DND-41 (cell line): ENCODE measurements at regions not wholly inside any gene's neighbourhood (a gene's known extent, or its start where the extent isn't known, plus 50 kb on each side); places are given as distances from the start of the nearest gene placed in this dataset.

Experiments
- ATAC-seq: fragments of 200-7000 bp; cut with Tn5 transposase; 3 replicates; pipeline ENCODE4 v1.9.1; 2021; ENCODE audit warnings: low read depth; ENCODE audit not compliant: insufficient read depth
- DNase-seq: peaks from one replicate; pipeline ENCODE4 v3.0.0-alpha.2; 2020
- H2AFZ ChIP-seq: 2 replicates; pipeline ENCODE4 v1.6.0; 2012; ENCODE audit warnings: low read depth, low read length
- H3K27ac ChIP-seq: 2 replicates; pipeline ENCODE4 v1.5.1; 2012; ENCODE audit warnings: low read length, inconsistent platforms
- H3K27me3 ChIP-seq: fragments of 200-600 bp; sonication (generic); 2 replicates; pipeline ENCODE4 v1.6.0; 2012; ENCODE audit warnings: low read length, mild to moderate bottlenecking, inconsistent platforms; ENCODE audit not compliant: insufficient read depth, poor library complexity
- H3K36me3 ChIP-seq: 2 replicates; pipeline ENCODE4 v1.5.1; 2012; ENCODE audit warnings: low read length, inconsistent platforms; ENCODE audit not compliant: insufficient read depth
- H3K4me1 ChIP-seq: 2 replicates; pipeline ENCODE4 v1.5.1; 2012; ENCODE audit warnings: mild to moderate bottlenecking, low read length; ENCODE audit not compliant: insufficient read depth
- H3K4me2 ChIP-seq: 2 replicates; pipeline ENCODE4 v1.6.0; 2012; ENCODE audit warnings: mild to moderate bottlenecking, moderate library complexity, low read length, inconsistent platforms; ENCODE audit not compliant: insufficient read depth
- H3K4me3 ChIP-seq, 2 experiments: fragments of 200-600 bp in 1 of 2; shearing (Covaris generic) in 1 of 2; 2 replicates each; pipeline ENCODE4 v1.5.1; 2012 to 2016; ENCODE audit warnings: inconsistent platforms in 2 of 2, low read length in 2 of 2, mild to moderate bottlenecking in 2 of 2, low read depth in 1 of 2, moderate library complexity in 1 of 2
- H3K79me2 ChIP-seq: 2 replicates; pipeline ENCODE4 v1.6.0; 2012; ENCODE audit warnings: low read length, inconsistent platforms; ENCODE audit not compliant: insufficient read depth
- H3K9ac ChIP-seq: 2 replicates; pipeline ENCODE4 v1.6.0; 2012; ENCODE audit warnings: low read depth, mild to moderate bottlenecking, inconsistent platforms, low read length, moderate library complexity
- H3K9me3 ChIP-seq: 2 replicates; pipeline ENCODE4 v1.5.1; 2012; ENCODE audit warnings: low read length, moderate library complexity, mild to moderate bottlenecking, inconsistent platforms; ENCODE audit not compliant: insufficient read depth, severe bottlenecking
- H4K20me1 ChIP-seq: 2 replicates; pipeline ENCODE4 v1.6.0; 2012; ENCODE audit warnings: low read length; ENCODE audit not compliant: insufficient read depth
- CTCF ChIP-seq: IDR thresholded peaks from 2 replicates; pipeline ENCODE4 v1.5.1; 2012; ENCODE audit warnings: borderline replicate concordance, low read length, moderate library complexity, mild to moderate bottlenecking; ENCODE audit not compliant: poor library complexity, severe bottlenecking; ENCODE audit errors: extremely low read depth
- EZH2 ChIP-seq: IDR thresholded peaks from 3 replicates; pipeline ENCODE4 v1.6.1; 2012; ENCODE audit warnings: borderline replicate concordance, low read depth, mild to moderate bottlenecking, moderate library complexity, low read length, inconsistent platforms; ENCODE audit not compliant: severe bottlenecking

GRCh38 chr15:45743426-45744235, 108.8 kb downstream of the SQOR start:
- Histone ChIP-seq H3K9me3 (no peaks in the 10 kb centered on the region), H3K4me2 (no peak overlapping the region)
- no peak for TF ChIP-seq CTCF

GRCh38 chr15:45744236-45744589, 109.4 kb downstream of the SQOR start:
- Histone ChIP-seq H3K9ac (no peak overlapping the region), H3K9me3 (no peaks in the 10 kb centered on the region), H4K20me1 (no peaks in the 10 kb centered on the region), H3K4me2 (no peak overlapping the region), H3K36me3 (no peaks in the 10 kb centered on the region), H3K4me1 (no peaks in the 10 kb centered on the region), H3K27me3 (no peaks in the 10 kb centered on the region), H2AFZ (no peak overlapping the region), H3K4me3 (no peak overlapping the region), H3K79me2 (no peaks in the 10 kb centered on the region), H3K27ac (no peak overlapping the region)
- no peak for DNase-seq
- no peak for ATAC-seq
- TF ChIP-seq CTCF (no peak), EZH2 (no peak)

More at GRCh38 chr15:45743426-45744235, 108.8 kb downstream of the SQOR start:
- DNase-seq: no peak
- Histone ChIP-seq H4K20me1 (no peaks in the 10 kb centered on the region), H3K27ac (no peak overlapping the region), H3K4me3 (no peak overlapping the region), H2AFZ (no peak overlapping the region), H3K36me3 (no peaks in the 10 kb centered on the region), H3K9ac (no peak overlapping the region), H3K27me3 (no peaks in the 10 kb centered on the region), H3K4me1 (no peaks in the 10 kb centered on the region), H3K79me2 (no peaks in the 10 kb centered on the region)
- no peak for ATAC-seq

GRCh38 chr15:45747426-45747825, 112.6 kb downstream of the SQOR start:
- DNase-seq (no peak), ATAC-seq (no peak)
- no peaks in the 10 kb centered on the region for H3K27me3 ChIP-seq
- H3K9me3 ChIP-seq: no peaks in the 10 kb centered on the region
- H3K36me3 ChIP-seq: no peaks in the 10 kb centered on the region
- TF ChIP-seq CTCF (no peak), EZH2 (no peak)
- H4K20me1 ChIP-seq: no peaks in the 10 kb centered on the region
- H3K27ac ChIP-seq: no peak overlapping the region
- H3K4me3 ChIP-seq: no peak overlapping the region
- no peaks in the 10 kb centered on the region for H3K79me2 ChIP-seq
- H3K4me2 ChIP-seq: no peak overlapping the region
- no peaks in the 10 kb centered on the region for H3K4me1 ChIP-seq
- no peak overlapping the region for H2AFZ ChIP-seq
- H3K9ac ChIP-seq: no peak overlapping the region

- Histone ChIP-seq H3K79me2 (no peaks in the 10 kb centered on the region), H3K4me3 (no peak overlapping the region), H3K27ac (no peak overlapping the region), H3K4me2 (no peak overlapping the region), H3K27me3 (no peaks in the 10 kb centered on the region), H3K9me3 (no peaks in the 10 kb centered on the region), H2AFZ (no peak overlapping the region), H3K36me3 (no peaks in the 10 kb centered on the region), H4K20me1 (no peaks in the 10 kb centered on the region), H3K9ac (no peak overlapping the region), H3K4me1 (no peaks in the 10 kb centered on the region)
- DNase-seq: no peak
- no peak for TF ChIP-seq CTCF
- TF ChIP-seq EZH2: no peak
- ATAC-seq: no peak
Observed at GRCh38 chr15:45751629-45752028, 116.8 kb downstream of the SQOR start.
